HG03159 (cell line): ENCODE measurements at regions not wholly inside any gene's neighbourhood (a gene's known extent, or its start where the extent isn't known, plus 50 kb on each side); places are given as distances from the start of the nearest gene placed in this dataset.

Experiments
- ATAC-seq: cut with Tn5 transposase; IDR thresholded peaks from one replicate; pipeline ENCODE4 v1.9.1; 2021; ENCODE audit warnings: mild to moderate bottlenecking, moderate library complexity; ENCODE audit not compliant: unreplicated experiment

- no peak for ATAC-seq
These were observed 301.1 kb upstream of the NBEA start for GRCh38 chr13:34640993-34641330.

DNA sequence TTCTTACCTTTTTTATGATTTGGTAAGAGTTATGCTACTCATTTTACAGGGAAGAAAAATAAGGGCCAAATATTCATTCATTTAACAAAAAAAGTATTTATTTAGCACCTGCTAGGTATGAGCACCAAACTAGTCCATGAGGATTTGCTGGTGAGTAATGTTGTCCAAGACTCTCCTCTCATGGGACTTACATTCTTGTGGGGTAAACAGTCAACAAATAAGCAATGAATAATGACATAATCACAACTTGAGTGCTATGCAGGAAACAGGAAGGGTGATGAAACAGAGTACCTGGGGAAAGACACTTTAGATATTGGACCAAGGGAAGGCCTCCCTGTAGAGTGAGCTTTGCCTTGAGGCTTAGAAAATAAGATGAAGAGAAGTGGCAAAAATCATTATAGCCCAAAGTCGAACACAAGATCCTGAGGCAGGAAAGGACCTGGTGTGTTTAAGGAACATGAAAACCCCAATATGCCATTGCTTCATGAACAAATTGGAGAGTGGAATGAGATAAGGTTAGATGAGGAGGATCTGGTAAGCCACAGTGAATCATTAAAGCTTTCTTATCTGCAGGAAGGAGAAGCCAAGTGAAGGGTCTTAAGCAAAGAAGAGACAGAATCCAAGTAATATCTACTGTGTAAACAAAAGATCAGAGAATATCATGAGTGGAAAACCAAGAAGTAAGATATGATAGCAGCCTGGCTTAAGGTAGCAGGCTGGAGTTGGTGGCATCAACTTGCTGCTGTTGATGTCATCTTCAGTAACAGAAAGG is 294.5 kb upstream of the NBEA start:
- no peak for ATAC-seq

- ATAC-seq = no peak
These were observed 287.9 kb upstream of the NBEA start for GRCh38 chr13:34654203-34654602.

DNA sequence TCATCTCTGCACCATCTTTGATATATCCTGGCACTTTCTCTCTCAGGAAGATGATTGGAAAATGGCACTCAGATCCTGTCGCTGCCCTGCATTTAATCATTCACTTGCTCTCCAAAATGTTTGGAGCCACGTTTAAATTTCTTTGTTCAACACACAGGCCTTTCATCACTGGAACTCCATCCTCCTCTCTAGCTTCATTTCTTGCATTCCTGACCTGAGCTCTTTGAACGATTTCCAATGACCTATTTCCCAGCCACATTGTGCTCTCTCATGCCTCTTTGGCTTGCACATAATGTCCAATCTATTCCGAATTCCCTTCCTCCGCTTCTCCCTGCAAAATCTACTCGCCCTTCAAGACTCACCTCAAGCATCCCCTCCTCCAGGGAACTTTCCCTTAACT is 287.4 kb upstream of the NBEA start:
- ATAC-seq = no peak

DNA sequence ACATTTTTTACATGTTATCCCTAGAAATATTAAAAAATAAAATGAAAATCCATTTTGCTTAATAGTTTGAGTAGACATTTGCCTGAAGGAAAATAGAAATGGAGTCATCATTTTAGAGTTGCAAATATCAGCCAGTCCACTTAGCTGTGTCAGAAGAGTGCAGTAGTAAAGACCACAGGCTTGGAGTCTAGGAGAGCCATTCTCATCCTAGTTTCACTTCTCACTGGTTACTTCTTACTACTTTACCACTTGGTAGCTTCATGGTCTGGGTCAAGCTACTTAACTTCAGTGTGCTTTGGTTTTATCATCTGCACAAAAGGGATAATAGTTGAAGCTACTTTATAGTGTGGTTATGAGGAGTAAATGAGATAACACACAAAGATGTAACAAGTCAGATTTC is 286.5 kb upstream of the NBEA start:
- ATAC-seq = no peak

DNA sequence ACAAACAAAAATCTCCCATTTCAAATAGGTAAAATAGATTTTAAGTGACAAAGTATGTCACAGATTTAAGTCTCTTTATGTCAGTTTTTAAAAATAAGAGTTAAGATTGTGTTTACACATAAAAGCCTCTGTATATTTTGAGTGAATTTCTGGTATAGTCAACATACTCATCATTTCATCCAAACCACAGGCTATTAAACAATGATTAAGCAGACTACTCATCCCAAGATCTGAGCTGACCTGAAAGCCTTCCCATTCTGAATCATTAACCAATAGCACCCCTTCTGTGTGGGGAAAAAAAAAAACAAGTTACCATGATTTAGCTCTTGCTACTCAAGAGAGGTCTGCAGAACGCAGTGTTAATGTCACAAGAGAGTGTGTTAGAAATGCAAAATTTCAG is 284.4 kb upstream of the NBEA start:
- no peak for ATAC-seq

DNA sequence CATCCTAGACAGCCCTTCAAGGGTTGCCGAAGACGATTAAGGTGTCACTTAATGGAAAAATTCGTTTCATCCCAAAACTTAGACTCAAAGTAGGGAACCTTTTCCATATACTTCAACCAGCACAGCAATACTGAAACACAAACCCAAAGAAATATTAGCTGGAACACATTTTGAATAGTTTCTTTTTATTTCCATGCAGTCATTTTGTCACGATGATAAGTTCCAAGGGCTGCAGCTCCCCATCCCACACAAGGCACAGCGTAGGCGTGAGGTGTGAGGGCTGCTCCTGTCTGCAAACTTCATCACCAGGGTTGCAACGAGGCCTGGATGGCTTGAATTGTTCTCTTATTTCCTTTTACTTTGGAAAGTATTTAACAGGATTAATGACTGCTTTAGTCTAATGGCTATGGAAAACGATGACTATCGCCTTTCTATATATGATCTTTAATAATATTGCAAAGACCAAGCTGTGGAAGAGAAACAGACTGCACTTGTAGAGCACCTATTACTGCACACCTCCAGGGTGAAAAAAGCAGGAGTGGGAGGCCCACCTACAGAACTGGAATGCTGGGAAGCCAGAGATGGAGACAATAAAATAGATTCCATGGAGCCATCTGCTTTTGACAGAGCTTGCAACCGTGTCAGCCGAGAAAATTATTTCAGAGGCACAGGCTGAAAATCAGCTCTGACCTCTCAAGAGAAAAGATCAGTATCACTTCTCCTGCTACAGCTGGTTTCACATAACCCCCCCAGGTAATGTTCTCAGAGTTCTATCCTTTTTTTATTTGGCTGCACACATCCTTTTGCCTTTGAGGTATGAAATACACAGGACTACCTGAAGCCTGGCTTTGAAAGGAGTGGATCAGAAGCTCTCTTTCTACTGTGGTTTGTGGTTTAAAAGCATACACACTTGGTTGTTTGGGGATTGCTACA is 274.5 kb upstream of the NBEA start:
- no peak for ATAC-seq

DNA sequence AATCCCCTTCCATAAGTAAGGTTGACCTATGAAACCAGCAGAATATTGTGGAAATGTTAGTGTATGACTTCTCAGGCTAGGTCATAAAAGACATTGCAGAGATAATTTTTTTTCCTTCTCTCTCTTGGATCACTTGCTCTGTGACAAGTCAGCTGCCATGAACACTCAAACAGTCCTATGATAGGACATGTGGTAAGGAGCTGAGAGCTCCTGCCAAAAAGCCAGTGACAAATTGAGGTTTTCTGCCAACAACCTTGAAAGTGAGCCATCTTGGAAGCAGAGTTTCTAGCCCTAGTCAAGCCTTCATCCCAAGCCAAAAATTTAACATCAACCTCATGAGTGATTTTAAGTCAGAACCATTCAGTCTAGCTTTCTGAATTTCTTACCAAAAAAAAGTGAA is 270.9 kb upstream of the NBEA start:
- ATAC-seq = no peak

DNA sequence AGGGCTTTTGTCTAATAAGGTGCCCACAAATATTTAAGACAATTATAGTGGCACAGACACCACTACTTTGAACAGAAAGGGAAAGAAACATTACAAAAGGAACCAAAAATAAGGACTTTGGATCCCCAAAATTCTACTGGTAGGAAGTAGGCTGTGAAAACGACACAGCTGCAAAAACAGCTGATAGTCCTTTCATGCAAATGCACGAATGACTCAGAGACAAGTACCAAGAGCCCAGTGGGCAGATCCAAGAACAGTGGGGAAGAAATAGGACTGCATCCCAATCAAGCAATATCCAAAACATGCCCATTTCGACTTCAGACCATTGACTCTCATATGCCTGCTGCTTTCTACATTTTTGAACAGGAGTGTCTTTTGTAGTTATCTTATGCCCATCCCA is 269.4 kb upstream of the NBEA start:
- no peak for ATAC-seq

DNA sequence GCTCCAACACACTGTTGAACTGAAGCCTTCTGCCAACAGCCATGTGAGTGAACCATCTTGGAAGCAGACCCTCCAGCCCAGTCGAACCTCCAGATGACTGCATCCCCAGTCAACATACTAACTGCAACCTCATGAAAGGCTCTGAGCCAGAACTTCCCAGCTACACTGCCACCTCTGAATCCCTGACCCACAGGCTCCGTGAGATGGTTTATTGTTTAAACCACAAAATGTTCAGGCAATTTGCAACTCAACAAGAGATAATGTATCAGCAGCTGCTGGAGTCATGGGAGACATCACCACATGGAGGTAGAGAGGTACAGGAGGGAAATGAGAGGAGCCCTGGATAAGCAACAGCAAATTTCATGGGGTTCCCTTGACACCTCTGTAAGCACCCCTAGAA is 266.4 kb upstream of the NBEA start:
- ATAC-seq = no peak

DNA sequence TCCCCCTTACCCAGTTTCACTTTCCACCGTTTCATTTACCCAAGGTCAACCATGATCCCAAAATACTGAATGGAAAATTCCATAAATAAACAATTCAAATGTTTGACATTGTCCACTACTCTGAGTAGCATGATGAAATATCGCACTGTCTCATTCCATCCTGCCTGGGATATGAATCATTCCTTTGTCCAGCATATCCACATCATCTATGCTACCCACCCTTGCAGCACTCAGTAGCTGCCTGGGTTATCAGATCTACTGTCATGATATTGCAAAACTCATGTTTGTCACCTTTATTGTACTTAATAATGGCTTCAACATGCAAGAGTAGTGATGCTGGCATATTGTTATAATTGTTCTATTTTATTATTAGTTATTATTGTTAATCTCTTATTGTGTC is 263.9 kb upstream of the NBEA start:
- no peak for ATAC-seq

- no peak for ATAC-seq
These were observed 260.6 kb upstream of the NBEA start for GRCh38 chr13:34681405-34681955.

- no peak for ATAC-seq
These were observed 247.0 kb upstream of the NBEA start for GRCh38 chr13:34695063-34695462.

GRCh38 chr13:34696296-34696695 is 245.8 kb upstream of the NBEA start:
- no peak for ATAC-seq

DNA sequence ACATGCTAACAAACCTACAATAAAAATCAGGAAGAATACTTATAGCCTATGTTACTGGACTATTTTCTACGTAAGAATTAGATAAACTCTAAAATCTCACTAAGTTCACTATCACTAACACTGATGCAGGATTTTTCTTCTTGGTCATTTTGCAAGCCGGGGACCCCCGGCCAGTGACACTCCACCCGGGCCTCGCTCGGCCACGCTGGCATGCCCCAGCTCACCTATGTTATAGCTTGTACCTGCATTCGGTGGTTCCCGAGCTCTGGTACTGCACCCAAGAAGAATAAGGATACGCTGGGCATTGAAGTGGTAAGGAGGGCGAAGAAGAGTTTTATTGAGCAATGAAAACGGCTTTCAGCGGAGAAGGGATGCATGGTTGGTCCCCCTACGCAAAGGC is 245.3 kb upstream of the NBEA start:
- ATAC-seq = no peak

GRCh38 chr13:34698945-34699344 is 243.1 kb upstream of the NBEA start:
- ATAC-seq = no peak

- ATAC-seq = no peak
These were observed 241.9 kb upstream of the NBEA start for GRCh38 chr13:34700155-34700554.

- ATAC-seq = no peak
These were observed 240.2 kb upstream of the NBEA start for GRCh38 chr13:34701919-34702318.

GRCh38 chr13:34708566-34709313 is 233.3 kb upstream of the NBEA start:
- ATAC-seq = no peak

DNA sequence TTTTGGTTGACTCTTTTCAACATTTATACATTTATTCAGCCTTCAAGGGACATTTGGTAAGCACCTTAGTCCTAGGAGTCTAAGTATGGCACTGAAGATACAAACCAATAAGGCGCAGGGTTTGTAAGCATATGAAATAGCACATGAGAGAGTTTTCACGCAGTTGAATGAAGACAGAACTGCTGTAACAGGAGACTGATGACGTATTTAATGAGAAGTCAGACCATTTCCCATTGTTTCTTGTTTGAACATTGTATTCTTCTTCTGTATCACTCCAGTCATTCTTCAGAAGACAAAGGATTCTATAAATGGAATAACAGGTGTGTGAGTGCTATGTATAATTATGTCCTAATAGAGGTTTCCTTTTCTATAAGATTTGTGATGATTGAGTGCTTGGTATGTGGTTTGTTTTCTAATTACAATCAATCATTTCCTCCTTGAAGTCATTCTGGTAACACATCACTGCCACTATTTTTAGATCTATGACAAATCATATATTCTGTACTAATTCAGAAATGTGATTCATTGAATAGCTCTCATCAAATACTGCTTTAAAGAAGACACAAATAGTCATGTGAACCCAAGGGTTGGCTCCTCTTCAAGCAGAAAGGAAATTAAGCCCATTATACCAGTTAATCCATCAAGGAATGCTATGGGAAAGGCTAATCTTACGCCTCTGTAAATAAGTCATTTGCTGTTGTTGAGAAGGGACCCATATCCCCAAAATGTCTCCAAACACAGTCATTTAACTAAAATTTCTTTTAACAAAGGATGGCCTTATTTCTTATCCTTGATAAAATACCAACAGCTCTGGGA is 222.8 kb upstream of the NBEA start:
- ATAC-seq = no peak
